ENCODE measurements at regions not wholly inside any gene's neighbourhood (a gene's known extent, or its start where the extent isn't known, plus 50 kb on each side); places are given as distances from the start of the nearest gene placed in this dataset.

GRCh38 chr5:92554447-92555085, 1026.5 kb downstream of the NR2F1-AS1 start:
- TF ChIP-seq CTCF (IDR thresholded peaks at IDR 0.05), result no peak
- TF ChIP-seq POLR2A (IDR thresholded peaks at IDR 0.05), result no peak
